ENCODE measurements at regions not wholly inside any gene's neighbourhood (a gene's known extent, or its start where the extent isn't known, plus 50 kb on each side); places are given as distances from the start of the nearest gene placed in this dataset.

DNA sequence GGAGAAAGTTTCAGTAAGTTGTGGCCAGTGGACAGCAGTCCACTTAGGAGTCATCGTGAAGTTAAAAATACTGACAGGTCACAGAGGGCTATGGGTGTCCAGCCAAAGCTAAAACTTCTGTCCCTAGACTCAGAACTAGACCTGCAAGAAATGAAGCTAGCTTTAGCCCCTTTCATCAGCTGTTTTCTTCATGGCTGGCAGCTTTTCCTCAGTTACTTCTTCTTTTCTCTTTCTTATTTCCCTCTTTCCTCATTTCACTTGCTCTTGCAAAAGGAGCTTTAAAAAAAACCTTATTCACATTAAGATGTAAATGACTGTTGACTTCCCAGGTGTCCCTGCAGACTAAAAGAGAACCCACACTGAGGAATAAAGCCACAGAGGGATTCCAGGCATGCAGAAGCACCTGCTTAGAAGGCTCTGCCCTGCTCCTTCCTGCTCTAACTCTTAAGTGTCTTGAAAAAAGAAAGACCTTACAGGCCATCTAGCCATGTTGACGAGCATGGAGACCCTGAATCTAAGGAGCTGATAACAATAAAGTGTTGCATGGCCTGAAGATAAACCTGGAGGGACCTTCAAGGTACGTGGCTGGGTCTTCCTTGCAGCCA is 69.7 kb upstream of the CCND2 start:
- Histone ChIP-seq H3K4me3 (ENCODE audit: low read length) (no peak overlapping the region), H3K4me1 (ENCODE audit: control insufficient read depth, insufficient read depth, low read length) (no peaks in the 10 kb centered on the region), H3K9ac (ENCODE audit: low read length) (no peak overlapping the region), H3K36me3 (ENCODE audit: control insufficient read depth, insufficient read depth, low read length) (no peaks in the 10 kb centered on the region), H3K27me3 (ENCODE audit: control insufficient read depth, insufficient read depth, low read length) (peaks cover 4% of the 10 kb centered on the region), H3K27ac (ENCODE audit: low read depth, low read length) (no peak overlapping the region)

- Histone ChIP-seq H3K36me3 (ENCODE audit: control insufficient read depth, insufficient read depth, low read length) (no peaks in the 10 kb centered on the region), H3K4me1 (ENCODE audit: control insufficient read depth, insufficient read depth, low read length) (no peaks in the 10 kb centered on the region), H3K4me3 (ENCODE audit: low read length) (no peak overlapping the region), H3K27ac (ENCODE audit: low read depth, low read length) (no peak overlapping the region), H3K27me3 (ENCODE audit: control insufficient read depth, insufficient read depth, low read length) (peaks cover 4% of the 10 kb centered on the region), H3K9ac (ENCODE audit: low read length) (no peak overlapping the region)
Measured at GRCh38 chr12:4202918-4203317, 70.6 kb upstream of the CCND2 start.

- Histone ChIP-seq H3K9ac (ENCODE audit: low read length) (no peak overlapping the region), H3K4me1 (ENCODE audit: control insufficient read depth, insufficient read depth, low read length) (no peaks in the 10 kb centered on the region), H3K27me3 (ENCODE audit: control insufficient read depth, insufficient read depth, low read length) (peaks cover 4% of the 10 kb centered on the region), H3K36me3 (ENCODE audit: control insufficient read depth, insufficient read depth, low read length) (no peaks in the 10 kb centered on the region), H3K4me3 (ENCODE audit: low read length) (no peak overlapping the region), H3K27ac (ENCODE audit: low read depth, low read length) (no peak overlapping the region)
Measured at GRCh38 chr12:4202487-4202886, 71.1 kb upstream of the CCND2 start.

- Histone ChIP-seq H3K4me1 (ENCODE audit: control insufficient read depth, insufficient read depth, low read length) (no peaks in the 10 kb centered on the region), H3K27ac (ENCODE audit: low read depth, low read length) (no peak overlapping the region), H3K4me3 (ENCODE audit: low read length) (no peak overlapping the region), H3K27me3 (ENCODE audit: control insufficient read depth, insufficient read depth, low read length) (peaks cover 4% of the 10 kb centered on the region), H3K36me3 (ENCODE audit: control insufficient read depth, insufficient read depth, low read length) (no peaks in the 10 kb centered on the region), H3K9ac (ENCODE audit: low read length) (no peak overlapping the region)
Measured at GRCh38 chr12:4201333-4202100, 72.0 kb upstream of the CCND2 start.

- Histone ChIP-seq H3K4me1 (ENCODE audit: control insufficient read depth, insufficient read depth, low read length) (no peaks in the 10 kb centered on the region), H3K27me3 (ENCODE audit: control insufficient read depth, insufficient read depth, low read length) (no peaks in the 10 kb centered on the region), H3K9ac (ENCODE audit: low read length) (no peak overlapping the region), H3K4me3 (ENCODE audit: low read length) (no peak overlapping the region), H3K27ac (ENCODE audit: low read depth, low read length) (no peak overlapping the region), H3K36me3 (ENCODE audit: control insufficient read depth, insufficient read depth, low read length) (no peaks in the 10 kb centered on the region)
Measured at GRCh38 chr12:4197922-4198763, 75.4 kb upstream of the CCND2 start.

DNA sequence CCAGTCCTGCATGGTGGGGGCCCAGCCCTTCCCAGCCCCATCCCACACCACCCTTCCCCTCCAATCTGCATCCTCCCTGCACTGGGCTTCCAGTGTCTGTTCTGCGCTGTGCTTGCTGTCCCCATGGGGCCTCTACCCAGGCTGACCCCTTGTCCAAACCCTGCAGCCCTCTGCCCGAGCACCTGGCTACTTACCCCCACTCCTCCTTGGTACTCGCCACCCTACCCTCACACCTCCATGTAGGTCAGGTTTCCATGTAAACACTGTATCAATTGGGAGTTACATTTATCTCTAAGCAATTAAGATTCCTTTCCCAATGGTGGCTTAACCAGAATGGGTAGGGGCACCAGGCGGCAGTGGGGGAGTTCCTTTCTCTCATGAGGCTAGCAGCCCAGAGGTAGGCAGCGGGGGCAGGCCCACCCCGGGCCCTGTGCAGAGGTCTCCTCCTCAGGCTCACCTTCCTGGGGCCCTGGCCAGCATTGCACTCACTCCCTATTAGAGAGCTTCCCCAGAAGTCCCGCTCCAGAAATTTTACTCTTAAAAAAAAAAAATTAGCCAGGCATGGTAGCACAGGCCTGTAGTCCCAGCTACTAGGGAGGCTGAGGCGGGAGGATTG is 76.6 kb upstream of the CCND2 start:
- Histone ChIP-seq H3K27me3 (ENCODE audit: control insufficient read depth, insufficient read depth, low read length) (no peaks in the 10 kb centered on the region), H3K36me3 (ENCODE audit: control insufficient read depth, insufficient read depth, low read length) (no peaks in the 10 kb centered on the region), H3K9ac (ENCODE audit: low read length) (no peak overlapping the region)

DNA sequence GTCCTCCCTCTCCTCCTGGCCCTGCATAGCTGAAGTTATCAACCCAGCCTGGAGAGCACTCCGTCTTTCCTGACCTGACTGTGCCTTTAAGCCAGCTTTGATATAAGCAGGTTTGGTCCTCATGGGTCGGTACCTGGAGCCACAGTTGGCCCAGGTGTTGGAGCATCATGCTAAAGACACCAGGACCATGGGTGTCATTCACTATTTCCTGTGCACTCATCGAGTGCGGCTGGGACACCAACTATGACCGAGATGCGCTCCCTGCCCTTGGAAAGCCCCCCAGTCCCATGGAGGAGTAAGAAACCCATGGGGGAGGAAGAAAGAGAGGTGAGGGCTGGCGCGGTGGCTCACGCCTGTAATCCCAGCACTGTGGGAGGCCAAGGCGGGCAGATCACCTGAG is 78.9 kb upstream of the CCND2 start:
- Histone ChIP-seq H3K27ac (ENCODE audit: low read depth, low read length) (no peak overlapping the region), H3K4me3 (ENCODE audit: low read length) (no peak overlapping the region), H3K4me1 (ENCODE audit: control insufficient read depth, insufficient read depth, low read length) (no peaks in the 10 kb centered on the region), H3K9ac (ENCODE audit: low read length) (no peak overlapping the region), H3K27me3 (ENCODE audit: control insufficient read depth, insufficient read depth, low read length) (no peaks in the 10 kb centered on the region), H3K36me3 (ENCODE audit: control insufficient read depth, insufficient read depth, low read length) (no peaks in the 10 kb centered on the region)

More for the DNA sequence above, 76.6 kb upstream of the CCND2 start:
- no peaks in the 10 kb centered on the region for H3K4me1 ChIP-seq (ENCODE audit: control insufficient read depth, insufficient read depth, low read length)
- H3K4me3 ChIP-seq (ENCODE audit: low read length) = no peak overlapping the region
- no peak overlapping the region for H3K27ac ChIP-seq (ENCODE audit: low read depth, low read length)

GRCh38 chr12:4193821-4194220 is 79.7 kb upstream of the CCND2 start:
- H3K4me3 ChIP-seq (ENCODE audit: low read length) = no peak overlapping the region
- no peaks in the 10 kb centered on the region for H3K27me3 ChIP-seq (ENCODE audit: control insufficient read depth, insufficient read depth, low read length)
- H3K27ac ChIP-seq (ENCODE audit: low read depth, low read length) = no peak overlapping the region
- H3K36me3 ChIP-seq (ENCODE audit: control insufficient read depth, insufficient read depth, low read length) = no peaks in the 10 kb centered on the region
- H3K4me1 ChIP-seq (ENCODE audit: control insufficient read depth, insufficient read depth, low read length) = no peaks in the 10 kb centered on the region
- no peak overlapping the region for H3K9ac ChIP-seq (ENCODE audit: low read length)

GRCh38 chr12:4191642-4192041 is 81.9 kb upstream of the CCND2 start:
- no peaks in the 10 kb centered on the region for H3K4me1 ChIP-seq (ENCODE audit: control insufficient read depth, insufficient read depth, low read length)
- no peak overlapping the region for H3K9ac ChIP-seq (ENCODE audit: low read length)
- H3K4me3 ChIP-seq (ENCODE audit: low read length) = no peak overlapping the region
- H3K36me3 ChIP-seq (ENCODE audit: control insufficient read depth, insufficient read depth, low read length) = no peaks in the 10 kb centered on the region
- no peak overlapping the region for H3K27ac ChIP-seq (ENCODE audit: low read depth, low read length)
- no peaks in the 10 kb centered on the region for H3K27me3 ChIP-seq (ENCODE audit: control insufficient read depth, insufficient read depth, low read length)

- Histone ChIP-seq H3K36me3 (ENCODE audit: control insufficient read depth, insufficient read depth, low read length) (no peaks in the 10 kb centered on the region), H3K4me1 (ENCODE audit: control insufficient read depth, insufficient read depth, low read length) (no peaks in the 10 kb centered on the region), H3K27me3 (ENCODE audit: control insufficient read depth, insufficient read depth, low read length) (no peaks in the 10 kb centered on the region), H3K27ac (ENCODE audit: low read depth, low read length) (no peak overlapping the region), H3K4me3 (ENCODE audit: low read length) (no peak overlapping the region), H3K9ac (ENCODE audit: low read length) (no peak overlapping the region)
Measured at GRCh38 chr12:4191149-4191548, 82.4 kb upstream of the CCND2 start.

- Histone ChIP-seq H3K27me3 (ENCODE audit: control insufficient read depth, insufficient read depth, low read length) (no peaks in the 10 kb centered on the region), H3K4me3 (ENCODE audit: low read length) (no peak overlapping the region), H3K27ac (ENCODE audit: low read depth, low read length) (no peak overlapping the region), H3K9ac (ENCODE audit: low read length) (no peak overlapping the region), H3K4me1 (ENCODE audit: control insufficient read depth, insufficient read depth, low read length) (no peaks in the 10 kb centered on the region), H3K36me3 (ENCODE audit: control insufficient read depth, insufficient read depth, low read length) (no peaks in the 10 kb centered on the region)
Measured at GRCh38 chr12:4190366-4191063, 83.0 kb upstream of the CCND2 start.

- H3K4me3 ChIP-seq (ENCODE audit: low read length) = no peak overlapping the region
- no peak overlapping the region for H3K9ac ChIP-seq (ENCODE audit: low read length)
- no peak overlapping the region for H3K27ac ChIP-seq (ENCODE audit: low read depth, low read length)
- no peaks in the 10 kb centered on the region for H3K4me1 ChIP-seq (ENCODE audit: control insufficient read depth, insufficient read depth, low read length)
- no peaks in the 10 kb centered on the region for H3K27me3 ChIP-seq (ENCODE audit: control insufficient read depth, insufficient read depth, low read length)
- H3K36me3 ChIP-seq (ENCODE audit: control insufficient read depth, insufficient read depth, low read length) = no peaks in the 10 kb centered on the region
Measured at GRCh38 chr12:4189721-4190120, 83.8 kb upstream of the CCND2 start.

Measured in rectal smooth muscle tissue (tissue), 1 donor.